Mucosa of stomach (tissue), 1 donor: ENCODE measurements at regions not wholly inside any gene's neighbourhood (a gene's known extent, or its start where the extent isn't known, plus 50 kb on each side); places are given as distances from the start of the nearest gene placed in this dataset.

Source experiments
- H3K27me3 ChIP-seq: one replicate; pipeline ENCODE4 v1.7.0; 2013; ENCODE audit warnings: mild to moderate bottlenecking, low read length; ENCODE audit not compliant: control insufficient read depth, insufficient read depth
- H3K36me3 ChIP-seq: one replicate; pipeline ENCODE4 v1.7.0; 2013; ENCODE audit warnings: low read length; ENCODE audit not compliant: control insufficient read depth, insufficient read depth
- H3K4me1 ChIP-seq: one replicate; pipeline ENCODE4 v1.7.0; 2013; ENCODE audit warnings: mild to moderate bottlenecking, low read length; ENCODE audit not compliant: control insufficient read depth, insufficient read depth
- H3K4me3 ChIP-seq: one replicate; pipeline ENCODE4 v1.7.0; 2013; ENCODE audit warnings: low read length
- H3K9ac ChIP-seq: one replicate; pipeline ENCODE4 v1.7.0; 2013; ENCODE audit warnings: mild to moderate bottlenecking, low read length, moderate library complexity
- H3K9me3 ChIP-seq: one replicate; pipeline ENCODE4 v1.7.0; 2013; ENCODE audit warnings: mild to moderate bottlenecking, low read length, moderate library complexity; ENCODE audit not compliant: control insufficient read depth
- donor health status: Pancreatic carcinoma.

GRCh38 chr12:124401704-124402221, 106.9 kb downstream of the RFLNA start:
- peaks cover 31% of the 10 kb centered on the region for H3K4me1 ChIP-seq
- H3K4me3 ChIP-seq: no peak overlapping the region
- H3K36me3 ChIP-seq: peaks cover 13% of the 10 kb centered on the region
- no peaks in the 10 kb centered on the region for H3K27me3 ChIP-seq
- no peaks in the 10 kb centered on the region for H3K9me3 ChIP-seq
- no peak overlapping the region for H3K9ac ChIP-seq

- Histone ChIP-seq H3K36me3 (peaks cover 17% of the 10 kb centered on the region), H3K27me3 (no peaks in the 10 kb centered on the region), H3K4me1 (peaks cover 46% of the 10 kb centered on the region), H3K9me3 (no peaks in the 10 kb centered on the region), H3K9ac (no peak overlapping the region), H3K4me3 (no peak overlapping the region)
Observed at GRCh38 chr12:124400124-124400523, 105.2 kb downstream of the RFLNA start.

DNA sequence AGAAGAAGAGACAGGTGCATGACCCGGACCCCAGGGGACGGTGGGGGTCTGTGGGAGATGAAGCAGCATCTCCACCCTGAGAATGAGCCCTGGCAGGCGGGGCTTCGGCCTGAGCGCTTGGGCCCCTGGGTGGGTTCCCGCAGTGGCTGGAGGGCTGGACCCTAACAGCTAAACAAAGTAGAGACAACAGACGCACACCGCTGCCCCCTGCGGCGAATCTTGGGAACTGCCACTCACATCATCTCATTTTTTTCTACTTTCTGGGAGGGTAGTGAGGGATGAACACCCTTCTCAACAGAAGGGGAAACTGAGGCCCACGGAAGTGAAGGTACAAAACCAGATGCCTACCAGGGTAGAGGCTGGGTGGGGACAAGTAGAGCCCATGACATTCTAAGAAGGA, 104.7 kb downstream of the RFLNA start:
- H3K27me3 ChIP-seq: no peaks in the 10 kb centered on the region
- H3K9ac ChIP-seq: no peak overlapping the region
- H3K36me3 ChIP-seq: peaks cover 17% of the 10 kb centered on the region
- no peak overlapping the region for H3K4me3 ChIP-seq
- H3K4me1 ChIP-seq: peaks cover 47% of the 10 kb centered on the region
- H3K9me3 ChIP-seq: no peaks in the 10 kb centered on the region

DNA sequence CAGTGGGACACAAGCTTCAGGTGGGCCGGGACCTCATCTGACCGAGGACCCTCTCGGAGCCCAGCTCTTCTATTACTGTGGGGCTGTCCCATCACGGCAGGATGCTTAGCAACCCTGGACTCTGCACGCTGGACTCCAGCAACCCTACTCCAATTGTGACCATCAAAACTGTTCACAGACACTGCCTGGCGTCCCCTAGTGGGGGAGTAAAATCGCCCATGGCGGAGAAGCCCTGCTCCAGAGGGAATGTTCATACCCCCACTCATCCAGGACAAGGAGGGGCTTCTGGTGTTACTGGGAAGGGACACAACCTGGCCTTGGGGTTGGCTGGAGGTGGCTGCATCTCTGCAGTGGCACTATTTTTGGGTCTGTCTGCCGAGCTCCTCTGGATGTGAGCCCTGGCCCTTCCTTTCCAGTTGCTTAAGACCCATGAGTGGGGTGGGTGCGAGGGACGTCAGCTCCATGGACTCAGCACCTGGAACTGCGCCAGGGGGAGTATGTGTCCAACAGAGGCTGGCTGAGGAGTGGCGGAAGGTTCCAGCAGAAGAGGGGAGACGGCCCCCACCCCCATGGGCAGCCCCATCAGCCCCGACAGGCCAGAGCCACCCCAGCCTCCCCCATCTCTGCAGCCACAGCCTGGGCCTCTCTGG, 103.8 kb downstream of the RFLNA start:
- Histone ChIP-seq H3K4me1 (peaks cover 52% of the 10 kb centered on the region), H3K27me3 (no peaks in the 10 kb centered on the region), H3K9me3 (no peaks in the 10 kb centered on the region), H3K4me3 (no peak overlapping the region), H3K36me3 (peaks cover 17% of the 10 kb centered on the region), H3K9ac (no peak overlapping the region)

DNA sequence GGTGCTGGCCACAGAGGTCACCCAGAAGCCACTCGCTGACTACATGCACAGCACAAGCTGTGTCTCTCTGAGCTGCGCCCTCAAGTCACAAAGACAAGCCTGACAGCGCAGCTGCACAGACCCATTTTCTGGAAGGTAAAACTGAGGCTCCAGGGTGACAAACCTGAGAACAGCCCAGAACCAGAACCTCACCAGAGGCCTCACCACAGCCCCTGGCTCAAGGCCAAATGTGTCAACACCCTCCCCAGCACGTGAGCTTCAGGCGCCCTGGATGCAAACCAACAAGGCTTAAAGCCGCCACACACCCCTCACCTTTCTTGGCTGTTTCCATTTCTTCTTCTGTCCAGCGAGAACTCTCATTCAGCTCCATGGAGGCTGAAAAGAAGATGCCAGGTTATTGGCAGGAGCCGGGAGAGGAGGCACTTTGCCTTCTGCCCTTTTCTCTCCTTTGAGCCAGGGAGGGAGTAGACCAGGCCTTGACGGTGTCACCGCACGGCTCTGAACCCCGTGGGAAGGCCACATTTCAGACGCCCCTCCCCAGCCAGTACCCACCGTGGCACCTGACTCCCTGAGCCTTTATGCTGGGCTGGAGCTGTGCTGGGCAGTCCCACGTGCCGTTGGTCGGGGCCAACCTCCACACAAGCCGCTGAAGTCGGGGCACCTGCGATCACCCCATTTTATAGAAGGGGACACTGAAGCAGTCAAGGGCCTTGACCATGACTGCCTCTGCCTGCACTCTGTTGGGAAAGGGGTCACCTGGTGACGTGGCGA, 103.1 kb downstream of the RFLNA start:
- H3K9ac ChIP-seq: no peak overlapping the region
- peaks cover 59% of the 10 kb centered on the region for H3K4me1 ChIP-seq
- no peak overlapping the region for H3K4me3 ChIP-seq
- no peaks in the 10 kb centered on the region for H3K27me3 ChIP-seq
- H3K9me3 ChIP-seq: no peaks in the 10 kb centered on the region
- peaks cover 17% of the 10 kb centered on the region for H3K36me3 ChIP-seq

- Histone ChIP-seq H3K9me3 (no peaks in the 10 kb centered on the region), H3K9ac (no peak overlapping the region), H3K4me3 (no peak overlapping the region), H3K27me3 (no peaks in the 10 kb centered on the region), H3K36me3 (peaks cover 17% of the 10 kb centered on the region), H3K4me1 (peaks cover 65% of the 10 kb centered on the region)
Observed at GRCh38 chr12:124397399-124397679, 102.4 kb downstream of the RFLNA start.

DNA sequence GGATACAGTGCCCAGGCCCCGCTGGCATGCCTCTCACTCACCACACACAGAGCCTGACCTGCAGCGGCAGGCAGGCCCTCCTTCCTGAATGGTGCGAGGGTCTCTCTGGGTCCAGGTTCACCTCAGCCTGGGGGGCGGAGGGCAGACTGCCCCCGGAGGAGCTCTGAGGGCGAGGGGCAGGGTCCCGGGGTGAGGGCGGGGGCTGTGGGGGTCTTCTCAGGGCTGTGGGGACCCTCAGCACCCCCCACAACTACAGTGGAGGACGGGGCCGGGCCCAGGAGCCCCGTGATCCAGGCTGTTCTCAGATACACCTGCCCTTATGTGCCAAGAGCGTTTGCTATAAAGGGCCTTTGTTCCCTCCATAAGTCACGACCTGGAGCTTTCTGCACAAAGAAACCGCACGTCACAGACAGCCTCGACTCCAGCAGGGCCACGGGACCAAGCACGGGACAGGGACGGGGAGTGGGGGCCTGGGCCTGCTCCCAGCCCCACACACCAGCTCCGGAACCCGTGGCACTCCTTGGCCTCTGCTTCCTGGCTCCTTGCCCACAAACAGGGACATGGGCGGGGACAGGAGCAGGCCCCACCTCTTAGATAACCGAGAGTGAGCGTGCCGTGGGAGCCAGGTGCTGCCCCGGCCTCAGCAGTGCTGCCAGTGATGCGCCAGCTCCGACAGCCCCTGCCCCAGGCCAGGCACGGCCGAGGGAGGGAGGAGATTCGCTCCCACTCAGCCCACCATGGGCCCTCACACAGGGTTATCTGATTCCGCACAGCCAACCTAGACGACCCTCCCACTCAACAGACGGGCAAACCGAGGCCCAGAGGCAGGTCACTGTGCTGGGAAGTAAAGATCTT, 101.9 kb downstream of the RFLNA start:
- Histone ChIP-seq H3K9ac (no peak overlapping the region), H3K4me3 (no peak overlapping the region), H3K9me3 (no peaks in the 10 kb centered on the region), H3K4me1 (peaks cover 68% of the 10 kb centered on the region), H3K36me3 (peaks cover 17% of the 10 kb centered on the region), H3K27me3 (no peaks in the 10 kb centered on the region)

DNA sequence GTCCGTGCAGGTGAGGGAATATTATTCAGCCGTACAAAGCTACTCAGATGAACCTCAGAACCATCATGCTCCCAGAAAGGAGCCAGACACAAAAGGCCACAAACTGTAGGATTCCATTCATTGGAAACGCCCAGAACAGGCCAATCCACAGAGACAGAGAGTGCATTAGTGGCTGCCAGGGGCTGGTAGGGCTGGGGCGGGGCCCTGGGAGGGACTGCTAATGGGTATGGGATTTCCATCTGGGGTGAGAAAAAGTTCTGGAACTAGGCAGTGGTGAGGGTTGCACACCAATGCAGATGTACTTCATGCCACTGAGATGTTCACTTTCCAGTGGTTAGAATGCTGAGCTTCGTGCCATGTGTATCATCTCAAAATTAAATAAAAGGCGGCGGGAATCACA, 101.1 kb downstream of the RFLNA start:
- peaks cover 71% of the 10 kb centered on the region for H3K4me1 ChIP-seq
- peaks cover 9% of the 10 kb centered on the region for H3K36me3 ChIP-seq

GRCh38 chr12:124395284-124395752, 100.4 kb downstream of the RFLNA start:
- Histone ChIP-seq H3K4me1 (peaks cover 78% of the 10 kb centered on the region), H3K36me3 (peaks cover 9% of the 10 kb centered on the region), H3K9ac (no peak overlapping the region)

More for the DNA sequence above, 101.1 kb downstream of the RFLNA start:
- H3K27me3 ChIP-seq: no peaks in the 10 kb centered on the region
- H3K9ac ChIP-seq: no peak overlapping the region
- H3K9me3 ChIP-seq: no peaks in the 10 kb centered on the region
- no peak overlapping the region for H3K4me3 ChIP-seq

GRCh38 chr12:124394462-124395128, 99.7 kb downstream of the RFLNA start:
- Histone ChIP-seq H3K36me3 (peaks cover 9% of the 10 kb centered on the region), H3K9ac (no peak overlapping the region), H3K4me1 (peaks cover 84% of the 10 kb centered on the region), H3K27me3 (no peaks in the 10 kb centered on the region), H3K9me3 (no peaks in the 10 kb centered on the region), H3K4me3 (no peak overlapping the region)

More at GRCh38 chr12:124395284-124395752, 100.4 kb downstream of the RFLNA start:
- H3K9me3 ChIP-seq: no peaks in the 10 kb centered on the region
- H3K27me3 ChIP-seq: no peaks in the 10 kb centered on the region
- H3K4me3 ChIP-seq: no peak overlapping the region

DNA sequence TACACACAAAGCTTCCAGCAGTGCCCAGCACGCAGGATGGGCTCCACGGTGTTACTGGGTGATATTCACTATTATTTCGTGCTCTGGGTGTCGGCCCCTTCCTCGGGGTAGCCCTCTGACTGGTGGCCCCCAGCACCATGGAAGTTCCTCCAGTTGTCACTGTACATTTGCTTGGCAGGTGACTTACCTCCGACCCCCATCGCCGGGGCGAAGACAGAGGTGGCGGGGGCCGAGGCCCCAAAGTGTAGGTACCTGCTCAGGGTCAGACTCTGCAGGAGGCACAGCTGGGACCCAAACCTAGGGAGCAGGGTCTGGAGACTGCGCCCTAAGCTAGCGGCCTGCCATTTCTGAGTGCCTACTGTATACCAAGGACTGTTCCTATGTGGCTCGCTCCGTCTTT, 98.9 kb downstream of the RFLNA start:
- peaks cover 9% of the 10 kb centered on the region for H3K36me3 ChIP-seq
- no peaks in the 10 kb centered on the region for H3K9me3 ChIP-seq
- peaks cover 87% of the 10 kb centered on the region for H3K4me1 ChIP-seq
- H3K27me3 ChIP-seq: no peaks in the 10 kb centered on the region
- H3K4me3 ChIP-seq: no peak overlapping the region
- peak overlapping the region; percentile 11 for H3K9ac ChIP-seq
